SU-DHL-6 (cell line): ENCODE measurements at regions not wholly inside any gene's neighbourhood (a gene's known extent, or its start where the extent isn't known, plus 50 kb on each side); places are given as distances from the start of the nearest gene placed in this dataset.

ENCODE experiments used
- H2AFZ ChIP-seq: fragments of 200-600 bp; sonication (generic); 2 replicates; pipeline ENCODE4 v1.6.1; 2014; ENCODE audit warnings: low read depth, mild to moderate bottlenecking, moderate library complexity, mixed read lengths, antibody characterized with exemption, low read length; ENCODE audit not compliant: severe bottlenecking
- H3F3A ChIP-seq: fragments of 200-600 bp; shearing (Covaris generic); 2 replicates; pipeline ENCODE4 v1.6.0; 2016; ENCODE audit warnings: antibody characterized with exemption, mild to moderate bottlenecking; ENCODE audit not compliant: insufficient read depth
- H3K27ac ChIP-seq: fragments of 200-600 bp; sonication (generic); 2 replicates; pipeline ENCODE4 v1.5.1; 2016; ENCODE audit warnings: low read depth, mild to moderate bottlenecking, low read length, moderate library complexity, mixed read lengths
- H3K27me3 ChIP-seq: fragments of 200-600 bp; sonication (generic), shearing (Covaris generic); 2 replicates; pipeline ENCODE4 v1.6.0; 2014; ENCODE audit warnings: mild to moderate bottlenecking, low read length
- H3K36me3 ChIP-seq: fragments of 200-600 bp; sonication (generic); 2 replicates; pipeline ENCODE4 v1.6.1; 2014; ENCODE audit warnings: mild to moderate bottlenecking, low read length, mixed read lengths
- H3K4me2 ChIP-seq: fragments of 300-600, 200-600 bp; shearing (Covaris generic), sonication (generic); 2 replicates; pipeline ENCODE4 v1.6.0; 2014; ENCODE audit warnings: low read length, low read depth, mild to moderate bottlenecking; ENCODE audit not compliant: poor library complexity, severe bottlenecking
- H3K4me3 ChIP-seq: fragments of 200-600 bp; sonication (generic); 2 replicates; pipeline ENCODE4 v1.5.1; 2014; ENCODE audit warnings: antibody characterized with exemption, low read length, mild to moderate bottlenecking, mixed read lengths; ENCODE audit not compliant: insufficient read depth, poor library complexity, severe bottlenecking
- H3K79me2 ChIP-seq: fragments of 200-600 bp; sonication (generic); 2 replicates; pipeline ENCODE4 v1.6.1; 2014; ENCODE audit warnings: mild to moderate bottlenecking, low read length, moderate library complexity; ENCODE audit not compliant: insufficient read depth
- H3K9ac ChIP-seq: fragments of 200-600 bp; sonication (generic); 2 replicates; pipeline ENCODE4 v1.7.0; 2014; ENCODE audit warnings: mild to moderate bottlenecking, low read length
- H3K9me2 ChIP-seq: fragments of 200-600 bp; sonication (generic); replicated peaks from 2 replicates; pipeline ENCODE4 v1.6.1; 2014; ENCODE audit warnings: low read length; ENCODE audit not compliant: insufficient read depth
- H3K9me3 ChIP-seq: fragments of 200-600 bp; sonication (generic); 2 replicates; pipeline ENCODE4 v1.6.1; 2014; ENCODE audit warnings: low read length, mixed read lengths; ENCODE audit not compliant: insufficient read depth
- H4K20me1 ChIP-seq: fragments of 200-600 bp; sonication (generic); 2 replicates; pipeline ENCODE4 v1.6.1; 2014; ENCODE audit warnings: low read depth, mild to moderate bottlenecking, antibody characterized with exemption, low read length, moderate library complexity, mixed read lengths
- EZH2phosphoT487 ChIP-seq: fragments of 200-600 bp; sonication (generic), shearing (Covaris generic); conservative IDR thresholded peaks from 2 replicates; pipeline ENCODE4 v1.6.1; 2018; ENCODE audit warnings: mild to moderate bottlenecking, antibody characterized with exemption, low read length, moderate library complexity, mixed read lengths
- TF ChIP-seq, protein P1 (sequence below): fragments of 200-600 bp; sonication (generic); IDR thresholded peaks from one replicate; pipeline ENCODE4 v1.5.1; 2017; ENCODE audit warnings: antibody characterized with exemption, mild to moderate bottlenecking, low read length, moderate library complexity; ENCODE audit not compliant: insufficient read depth, poor library complexity, severe bottlenecking

DNA sequence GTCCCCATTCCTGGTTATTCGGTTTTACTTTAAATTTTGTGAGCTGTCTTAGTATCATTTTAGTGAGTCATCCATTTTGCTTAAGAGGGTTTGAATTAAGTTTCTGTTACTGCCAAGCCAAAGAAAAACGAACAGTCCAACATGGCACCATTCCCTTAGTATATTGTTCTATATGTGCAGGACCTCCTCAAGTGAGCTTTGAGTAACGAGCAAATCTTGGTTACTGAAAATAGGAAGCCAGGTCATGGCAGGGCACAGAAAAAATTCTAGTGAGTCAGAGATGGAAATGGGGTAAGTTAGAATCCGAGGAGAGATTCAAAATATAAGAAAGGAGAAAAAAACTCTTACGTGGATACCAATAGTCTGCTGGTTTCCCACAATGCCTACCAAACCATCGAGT lies 292.9 kb downstream of the BAMBI start:
- H3K4me3 ChIP-seq: no peak overlapping the region
- no peaks in the 10 kb centered on the region for H3K36me3 ChIP-seq
- H4K20me1 ChIP-seq: no peaks in the 10 kb centered on the region
- H3K9ac ChIP-seq: no peak overlapping the region
- no peaks in the 10 kb centered on the region for H3F3A ChIP-seq
- TF ChIP-seq, protein P1, sequence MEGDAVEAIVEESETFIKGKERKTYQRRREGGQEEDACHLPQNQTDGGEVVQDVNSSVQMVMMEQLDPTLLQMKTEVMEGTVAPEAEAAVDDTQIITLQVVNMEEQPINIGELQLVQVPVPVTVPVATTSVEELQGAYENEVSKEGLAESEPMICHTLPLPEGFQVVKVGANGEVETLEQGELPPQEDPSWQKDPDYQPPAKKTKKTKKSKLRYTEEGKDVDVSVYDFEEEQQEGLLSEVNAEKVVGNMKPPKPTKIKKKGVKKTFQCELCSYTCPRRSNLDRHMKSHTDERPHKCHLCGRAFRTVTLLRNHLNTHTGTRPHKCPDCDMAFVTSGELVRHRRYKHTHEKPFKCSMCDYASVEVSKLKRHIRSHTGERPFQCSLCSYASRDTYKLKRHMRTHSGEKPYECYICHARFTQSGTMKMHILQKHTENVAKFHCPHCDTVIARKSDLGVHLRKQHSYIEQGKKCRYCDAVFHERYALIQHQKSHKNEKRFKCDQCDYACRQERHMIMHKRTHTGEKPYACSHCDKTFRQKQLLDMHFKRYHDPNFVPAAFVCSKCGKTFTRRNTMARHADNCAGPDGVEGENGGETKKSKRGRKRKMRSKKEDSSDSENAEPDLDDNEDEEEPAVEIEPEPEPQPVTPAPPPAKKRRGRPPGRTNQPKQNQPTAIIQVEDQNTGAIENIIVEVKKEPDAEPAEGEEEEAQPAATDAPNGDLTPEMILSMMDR: no peak
- no peak for TF ChIP-seq EZH2phosphoT487
- H3K9me3 ChIP-seq: no peaks in the 10 kb centered on the region
- H3K4me2 ChIP-seq: no peak overlapping the region
- no peak overlapping the region for H3K27ac ChIP-seq
- no peaks in the 10 kb centered on the region for H3K27me3 ChIP-seq
- no peaks in the 10 kb centered on the region for H3K9me2 ChIP-seq
- H3K79me2 ChIP-seq: no peaks in the 10 kb centered on the region
- no peak overlapping the region for H2AFZ ChIP-seq

DNA sequence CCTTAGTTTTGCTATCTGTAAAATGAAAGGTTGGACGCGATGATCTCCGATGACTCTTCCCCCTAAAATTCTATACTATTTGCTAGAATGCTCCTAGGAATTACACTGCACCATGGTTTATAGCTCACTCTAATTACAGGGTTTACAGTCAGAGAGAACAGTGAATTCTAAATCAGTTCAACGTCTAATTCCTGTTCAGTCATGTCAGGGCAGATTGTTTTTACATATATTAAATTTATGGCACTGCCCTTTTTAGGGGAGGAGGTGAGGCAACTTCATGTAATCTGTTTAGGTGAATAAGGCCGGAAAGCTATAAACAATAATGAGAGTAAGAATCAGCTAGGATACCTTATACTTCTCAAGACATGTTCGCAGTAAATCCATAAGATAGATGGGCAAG lies 293.9 kb downstream of the BAMBI start:
- Histone ChIP-seq H2AFZ (no peak overlapping the region), H3K9me3 (no peaks in the 10 kb centered on the region), H3K9ac (no peak overlapping the region), H3K79me2 (no peaks in the 10 kb centered on the region), H3K4me2 (no peak overlapping the region), H3F3A (no peaks in the 10 kb centered on the region), H3K27ac (no peak overlapping the region), H3K9me2 (no peaks in the 10 kb centered on the region), H3K27me3 (no peaks in the 10 kb centered on the region), H4K20me1 (no peaks in the 10 kb centered on the region), H3K4me3 (no peak overlapping the region), H3K36me3 (no peaks in the 10 kb centered on the region)
- TF ChIP-seq, protein P1: no peak
- no peak for TF ChIP-seq EZH2phosphoT487

DNA sequence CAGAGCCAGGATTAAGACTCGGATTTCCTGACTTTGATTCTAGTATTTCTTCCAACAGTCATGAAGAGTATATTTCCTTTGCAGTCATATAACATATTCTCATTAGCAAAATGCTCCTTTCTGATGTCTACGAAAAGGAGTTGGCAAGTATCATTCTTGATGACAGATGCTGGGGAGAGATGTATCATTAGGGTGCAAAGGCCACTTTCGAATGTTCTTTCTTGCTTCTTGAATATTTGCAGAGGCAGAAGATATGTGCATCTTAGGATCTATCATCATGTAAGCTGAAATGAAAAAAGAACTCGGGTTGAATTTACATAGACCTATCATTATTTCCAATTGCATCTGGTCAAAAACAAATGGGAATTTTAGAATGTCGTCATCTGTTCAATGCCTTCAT lies 294.4 kb downstream of the BAMBI start:
- Histone ChIP-seq H4K20me1 (no peaks in the 10 kb centered on the region), H3K27ac (no peak overlapping the region), H3K27me3 (no peaks in the 10 kb centered on the region), H3K79me2 (no peaks in the 10 kb centered on the region), H3K9ac (no peak overlapping the region), H2AFZ (no peak overlapping the region), H3K4me2 (no peak overlapping the region), H3K9me3 (no peaks in the 10 kb centered on the region), H3K4me3 (no peak overlapping the region), H3K36me3 (no peaks in the 10 kb centered on the region), H3K9me2 (no peaks in the 10 kb centered on the region), H3F3A (no peaks in the 10 kb centered on the region)
- TF ChIP-seq EZH2phosphoT487: no peak
- TF ChIP-seq, protein P1: no peak
